H7 (cell line): ENCODE measurements at regions not wholly inside any gene's neighbourhood (a gene's known extent, or its start where the extent isn't known, plus 50 kb on each side); places are given as distances from the start of the nearest gene placed in this dataset.

Source experiments
- DNase-seq: peaks from one replicate; pipeline ENCODE4 v3.0.0; 2012
- H3K27me3 ChIP-seq: 2 replicates; pipeline ENCODE4 v1.6.0; 2011; ENCODE audit warnings: mild to moderate bottlenecking, low read length; ENCODE audit not compliant: control insufficient read depth, insufficient read depth
- H3K36me3 ChIP-seq: replicated peaks from 2 replicates; pipeline ENCODE4 v1.5.1; 2011; ENCODE audit warnings: low read length; ENCODE audit not compliant: control insufficient read depth, insufficient read depth
- H3K4me3 ChIP-seq: 2 replicates; pipeline ENCODE4 v1.5.1; 2011; ENCODE audit warnings: low read depth, mild to moderate bottlenecking, control low read depth, low read length, moderate library complexity; ENCODE audit not compliant: insufficient read depth

DNA sequence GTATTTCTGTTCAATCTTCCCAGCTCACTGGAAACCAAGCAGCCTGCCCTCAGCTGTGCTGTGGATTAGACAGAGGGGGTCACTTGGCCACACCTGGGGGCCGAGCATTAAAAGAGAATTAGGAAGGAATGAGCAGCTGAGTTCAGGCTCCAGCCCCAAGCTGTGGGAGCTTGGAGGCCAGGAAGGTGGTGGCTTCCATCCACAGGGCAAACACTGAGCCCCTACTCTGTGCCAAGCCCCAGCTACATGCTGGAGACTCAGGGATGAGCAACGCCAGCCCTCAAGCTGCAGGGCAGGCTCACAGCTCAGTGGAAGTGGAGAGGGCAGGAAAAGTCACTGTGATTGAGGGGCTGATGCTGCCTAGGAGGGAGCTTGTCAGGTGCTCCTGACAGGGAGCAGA, 412.7 kb downstream of the BCL11B start:
- no peak for DNase-seq
- Histone ChIP-seq H3K36me3 (no peaks in the 10 kb centered on the region), H3K27me3 (no peaks in the 10 kb centered on the region), H3K4me3 (no peak overlapping the region)

- no peak for DNase-seq
- H3K36me3 ChIP-seq, result no peaks in the 10 kb centered on the region
- no peak overlapping the region for H3K4me3 ChIP-seq
- no peaks in the 10 kb centered on the region for H3K27me3 ChIP-seq
Measured at GRCh38 chr14:98864211-98864610, 407.8 kb downstream of the BCL11B start.

- no peak overlapping the region for H3K4me3 ChIP-seq
- DNase-seq, result no peak
- no peaks in the 10 kb centered on the region for H3K27me3 ChIP-seq
- no peaks in the 10 kb centered on the region for H3K36me3 ChIP-seq
Measured at GRCh38 chr14:98867146-98867545, 404.9 kb downstream of the BCL11B start.

DNA sequence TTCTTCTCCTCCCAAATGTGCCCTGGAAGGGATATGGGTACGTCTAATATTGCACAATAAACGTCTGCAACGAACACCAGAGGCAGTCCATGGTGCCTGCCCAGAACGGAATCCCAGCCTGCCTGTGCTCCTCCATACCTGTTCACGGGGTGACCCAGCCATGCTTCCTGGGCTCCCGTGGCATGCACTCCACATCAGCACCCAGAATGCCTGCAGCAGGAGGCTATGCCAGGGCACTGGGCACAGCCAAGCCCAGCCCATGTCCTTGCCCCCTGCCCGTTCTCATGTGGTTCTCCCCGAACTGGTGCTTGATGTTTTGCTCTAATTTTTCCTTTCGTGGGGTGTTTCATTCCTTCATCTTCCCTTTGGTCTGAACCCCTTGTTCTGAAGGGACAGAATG, 404.3 kb downstream of the BCL11B start:
- no peak for DNase-seq
- H3K27me3 ChIP-seq, result no peaks in the 10 kb centered on the region
- H3K4me3 ChIP-seq, result no peak overlapping the region
- no peaks in the 10 kb centered on the region for H3K36me3 ChIP-seq

GRCh38 chr14:98868866-98869265, 403.1 kb downstream of the BCL11B start:
- H3K4me3 ChIP-seq, result no peak overlapping the region
- no peak for DNase-seq
- no peaks in the 10 kb centered on the region for H3K27me3 ChIP-seq
- no peaks in the 10 kb centered on the region for H3K36me3 ChIP-seq

- Histone ChIP-seq H3K4me3 (no peak overlapping the region), H3K36me3 (no peaks in the 10 kb centered on the region), H3K27me3 (no peaks in the 10 kb centered on the region)
- DNase-seq, result no peak
Measured at GRCh38 chr14:98871796-98872195, 400.2 kb downstream of the BCL11B start.

DNA sequence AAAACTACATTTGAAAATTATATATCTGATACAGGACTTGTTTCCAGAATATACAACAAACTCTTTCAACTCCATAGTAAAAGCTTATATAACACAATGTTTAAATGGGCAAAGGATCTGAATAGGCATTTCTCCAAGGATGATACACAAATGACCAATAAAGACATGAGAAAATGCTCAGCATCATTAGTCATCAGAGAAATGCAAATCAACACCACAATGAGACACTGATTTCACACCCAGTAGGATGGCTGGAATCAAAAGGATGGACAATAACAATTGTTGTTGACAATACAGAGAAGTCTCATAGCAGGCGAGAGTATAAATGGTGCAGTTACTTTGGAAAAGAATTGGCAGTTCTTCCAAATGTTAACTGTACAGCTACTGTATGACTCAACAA, 394.9 kb downstream of the BCL11B start:
- DNase-seq, result no peak
- H3K4me3 ChIP-seq, result no peak overlapping the region
- H3K27me3 ChIP-seq, result no peaks in the 10 kb centered on the region
- no peaks in the 10 kb centered on the region for H3K36me3 ChIP-seq

- no peaks in the 10 kb centered on the region for H3K36me3 ChIP-seq
- no peak for DNase-seq
- H3K4me3 ChIP-seq, result no peak overlapping the region
- H3K27me3 ChIP-seq, result no peaks in the 10 kb centered on the region
Measured at GRCh38 chr14:98878282-98878681, 393.7 kb downstream of the BCL11B start.

DNA sequence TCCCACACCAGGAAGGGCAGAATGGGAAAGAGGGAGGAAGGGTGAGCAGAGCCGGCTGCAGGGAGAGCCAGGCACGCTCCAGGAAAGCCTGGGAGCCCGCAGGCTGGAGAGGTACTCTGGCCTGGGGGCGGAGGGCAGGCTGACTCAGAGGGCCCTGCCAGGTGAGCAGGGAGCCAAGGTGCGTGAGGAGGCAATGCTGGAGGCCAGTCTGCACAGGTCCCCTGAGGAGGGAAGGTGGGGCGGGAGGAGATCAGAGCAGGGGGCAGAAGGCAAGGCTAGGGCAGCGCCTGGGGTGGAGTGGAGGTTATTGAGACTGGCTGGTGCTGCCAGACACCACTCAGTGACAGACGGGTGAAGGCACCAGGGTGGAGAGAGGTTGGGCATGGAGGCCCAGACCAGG, 385.0 kb downstream of the BCL11B start:
- DNase-seq, result no peak
- H3K36me3 ChIP-seq, result no peaks in the 10 kb centered on the region
- no peaks in the 10 kb centered on the region for H3K27me3 ChIP-seq
- H3K4me3 ChIP-seq, result no peak overlapping the region

GRCh38 chr14:98888281-98888680, 383.7 kb downstream of the BCL11B start:
- DNase-seq, result no peak
- H3K27me3 ChIP-seq, result no peaks in the 10 kb centered on the region
- no peak overlapping the region for H3K4me3 ChIP-seq
- H3K36me3 ChIP-seq, result no peaks in the 10 kb centered on the region

DNA sequence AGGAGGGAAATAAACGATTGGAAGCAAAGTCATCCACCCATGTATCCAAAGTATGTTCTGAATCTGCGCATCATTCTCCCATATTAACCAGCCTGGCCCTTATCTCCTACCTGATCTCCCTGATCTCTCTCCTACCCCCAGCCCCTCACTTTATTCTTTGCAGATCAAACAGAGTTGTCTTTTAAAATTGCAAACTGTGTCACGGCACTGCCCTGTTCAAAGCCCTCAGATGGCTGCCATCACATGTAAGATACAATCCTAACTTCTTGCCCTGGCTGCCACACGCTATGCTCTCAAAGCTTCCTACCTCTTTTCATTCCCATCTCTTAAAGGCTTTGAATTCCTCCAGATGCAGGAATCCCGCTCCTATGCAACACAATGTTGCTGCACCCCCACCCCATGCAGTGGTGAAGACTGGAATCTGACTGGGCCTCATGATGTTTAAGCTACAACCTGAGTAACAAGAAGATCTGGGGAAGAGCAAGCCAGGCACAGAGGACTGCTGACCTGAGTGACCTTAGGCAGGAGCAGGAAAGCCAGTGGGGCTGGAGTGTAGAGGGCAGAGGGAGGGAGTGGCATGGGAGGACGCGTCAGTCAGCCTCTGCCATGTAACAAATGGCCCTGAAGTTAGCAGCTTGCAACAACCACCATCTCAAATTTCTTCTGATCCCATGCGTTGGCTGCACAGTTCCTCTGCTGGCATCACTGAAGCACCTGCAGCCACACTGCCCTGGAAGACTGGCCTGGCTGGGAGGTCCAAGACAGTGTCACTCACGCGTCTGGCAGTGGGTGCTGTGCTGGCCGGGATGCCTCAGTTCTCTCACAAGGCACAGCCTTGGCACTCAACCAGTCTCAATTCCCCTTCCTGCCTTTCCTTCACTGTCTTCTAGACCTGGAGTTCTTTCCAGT, 382.8 kb downstream of the BCL11B start:
- Histone ChIP-seq H3K36me3 (no peaks in the 10 kb centered on the region), H3K4me3 (no peak overlapping the region), H3K27me3 (no peaks in the 10 kb centered on the region)
- DNase-seq, result peak; percentile 63

DNA sequence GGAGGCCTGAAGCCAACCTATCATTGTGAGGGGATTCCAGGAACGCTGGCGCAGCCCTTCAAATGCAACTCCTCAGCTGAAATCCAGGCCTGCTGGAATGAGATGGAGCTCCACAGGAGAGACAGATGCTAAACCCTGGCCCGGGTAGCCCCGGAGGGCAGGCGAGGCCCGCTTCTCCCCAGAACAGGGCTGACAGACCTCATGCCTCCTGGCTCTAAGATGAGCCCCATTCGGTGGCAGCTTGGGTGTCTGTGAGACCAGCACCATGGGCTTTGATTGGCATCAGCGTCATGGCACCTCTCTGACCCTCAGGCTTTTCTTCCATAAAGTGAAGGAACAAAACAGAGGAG, 382.2 kb downstream of the BCL11B start:
- no peaks in the 10 kb centered on the region for H3K27me3 ChIP-seq
- no peak for DNase-seq
- no peak overlapping the region for H3K4me3 ChIP-seq
- H3K36me3 ChIP-seq, result no peaks in the 10 kb centered on the region

DNA sequence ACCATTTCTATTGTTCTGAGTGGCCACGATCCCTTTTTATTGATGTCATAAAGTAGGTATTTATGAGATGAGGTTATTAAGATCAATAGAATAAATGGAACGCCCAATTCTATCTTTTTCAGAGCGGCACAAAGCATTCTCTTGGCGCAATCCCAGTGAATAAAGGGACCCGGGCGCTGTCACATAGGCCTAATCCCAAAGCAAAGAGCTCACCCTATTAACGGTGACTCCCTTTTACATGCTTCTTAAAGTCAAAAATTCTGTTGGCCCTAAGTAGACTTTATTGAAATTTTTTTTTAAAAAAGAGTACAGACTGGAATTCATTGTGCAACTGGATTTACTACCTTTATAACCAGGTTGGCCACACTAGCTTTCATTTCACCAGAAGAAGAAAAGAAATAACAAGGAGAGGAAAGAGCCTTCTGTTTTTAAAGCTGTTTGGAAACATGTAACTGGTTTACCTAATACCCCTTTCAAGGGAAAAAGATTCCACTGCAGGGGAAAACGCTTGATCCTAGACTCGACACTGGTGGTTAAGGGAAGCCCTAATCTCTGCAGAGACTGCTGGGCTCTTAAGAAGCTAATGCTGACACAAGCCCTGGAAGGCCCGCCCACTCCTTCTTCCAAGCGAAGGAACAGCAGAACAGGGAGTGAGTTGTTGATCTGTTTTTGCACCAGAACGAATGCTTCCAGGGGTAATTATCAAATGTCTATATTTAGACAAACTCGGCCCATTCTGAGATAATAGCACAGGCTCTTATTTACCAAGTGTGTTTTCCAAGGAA, 381.2 kb downstream of the BCL11B start:
- Histone ChIP-seq H3K36me3 (no peaks in the 10 kb centered on the region), H3K4me3 (no peak overlapping the region), H3K27me3 (no peaks in the 10 kb centered on the region)
- no peak for DNase-seq

GRCh38 chr14:98893675-98894074, 378.3 kb downstream of the BCL11B start:
- no peaks in the 10 kb centered on the region for H3K27me3 ChIP-seq
- no peak for DNase-seq
- H3K36me3 ChIP-seq, result no peaks in the 10 kb centered on the region
- no peak overlapping the region for H3K4me3 ChIP-seq

DNA sequence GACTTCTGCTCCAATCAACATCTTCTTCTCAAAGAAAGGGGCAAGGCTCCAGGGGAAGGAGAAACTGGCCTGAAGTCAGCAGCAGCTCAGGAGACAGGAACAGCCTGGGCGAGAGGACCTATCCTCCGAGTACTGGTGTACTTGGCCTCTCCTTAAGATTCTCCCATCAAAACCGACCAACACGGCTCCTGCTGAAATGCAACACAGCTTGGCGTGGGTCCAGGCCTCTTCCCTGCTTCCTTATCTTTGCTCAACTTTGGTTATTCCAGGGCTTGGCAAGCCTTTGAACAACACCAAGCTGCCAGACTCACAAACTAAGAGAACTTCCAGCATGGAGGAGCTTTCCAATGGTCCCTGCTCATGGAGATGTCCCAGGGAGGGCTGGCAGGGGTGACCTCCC, 377.4 kb downstream of the BCL11B start:
- Histone ChIP-seq H3K36me3 (no peaks in the 10 kb centered on the region), H3K27me3 (no peaks in the 10 kb centered on the region), H3K4me3 (no peak overlapping the region)
- no peak for DNase-seq
